Mesendoderm (in vitro differentiated cells): ENCODE measurements at regions not wholly inside any gene's neighbourhood (a gene's known extent, or its start where the extent isn't known, plus 50 kb on each side); places are given as distances from the start of the nearest gene placed in this dataset.
A peak's percentile ranks its signal among the peaks of the same experiment; 100 is the strongest.

ENCODE experiments used
- DNase-seq: peaks from one replicate; pipeline ENCODE4 v3.0.0; 2013
- H2AK5ac ChIP-seq: 2 replicates; pipeline ENCODE4 v1.6.1; 2013; ENCODE audit warnings: low read length, inconsistent platforms
- H2BK120ac ChIP-seq: 2 replicates; pipeline ENCODE4 v1.6.1; 2013; ENCODE audit warnings: low read depth, mild to moderate bottlenecking, low read length, moderate library complexity, mixed read lengths
- H2BK15ac ChIP-seq: replicated peaks from 2 replicates; pipeline ENCODE4 v1.6.1; 2013; ENCODE audit warnings: low read depth, mild to moderate bottlenecking, moderate library complexity
- H2BK5ac ChIP-seq: 2 replicates; pipeline ENCODE4 v1.6.1; 2013; ENCODE audit warnings: low read length, inconsistent platforms
- H3K18ac ChIP-seq: 2 replicates; pipeline ENCODE4 v1.6.1; 2013; ENCODE audit warnings: mild to moderate bottlenecking, low read length, mixed read lengths
- H3K23ac ChIP-seq: one replicate; pipeline ENCODE4 v1.6.1; 2013; ENCODE audit warnings: low read length
- H3K27ac ChIP-seq: 2 replicates; pipeline ENCODE4 v1.5.1; 2013; ENCODE audit warnings: low read depth, mild to moderate bottlenecking, inconsistent platforms, low read length, moderate library complexity
- H3K27me3 ChIP-seq: 2 replicates; pipeline ENCODE4 v1.6.1; 2013; ENCODE audit warnings: low read length, control low read depth, mild to moderate bottlenecking, inconsistent platforms; ENCODE audit not compliant: insufficient read depth, poor library complexity
- H3K36me3 ChIP-seq: 2 replicates; pipeline ENCODE4 v1.6.1; 2013; ENCODE audit warnings: low read length, inconsistent platforms; ENCODE audit not compliant: control insufficient read depth, insufficient read depth
- H3K4ac ChIP-seq: one replicate; pipeline ENCODE4 v1.6.1; 2013; ENCODE audit warnings: low read depth, mild to moderate bottlenecking, low read length, moderate library complexity
- H3K4me1 ChIP-seq: 2 replicates; pipeline ENCODE4 v1.6.1; 2013; ENCODE audit warnings: low read depth, low read length, inconsistent platforms; ENCODE audit not compliant: control insufficient read depth
- H3K4me2 ChIP-seq: 2 replicates; pipeline ENCODE4 v1.6.1; 2013; ENCODE audit warnings: low read length
- H3K4me3 ChIP-seq: 2 replicates; pipeline ENCODE4 v1.5.1; 2013; ENCODE audit warnings: mild to moderate bottlenecking, low read length
- H3K56ac ChIP-seq: one replicate; pipeline ENCODE4 v1.6.1; 2013; ENCODE audit warnings: low read length
- H3K79me1 ChIP-seq: 2 replicates; pipeline ENCODE4 v1.6.1; 2013; ENCODE audit warnings: low read length, inconsistent platforms
- H3K79me2 ChIP-seq: 2 replicates; pipeline ENCODE4 v1.6.1; 2013; ENCODE audit warnings: mild to moderate bottlenecking, low read length; ENCODE audit not compliant: control insufficient read depth, insufficient read depth
- H3K9ac ChIP-seq: 2 replicates; pipeline ENCODE4 v1.6.1; 2013; ENCODE audit warnings: low read length, inconsistent platforms
- H4K5ac ChIP-seq: one replicate; pipeline ENCODE4 v1.6.1; 2013; ENCODE audit warnings: low read length
- H4K8ac ChIP-seq: one replicate; pipeline ENCODE4 v1.6.1; 2013; ENCODE audit warnings: low read depth, mild to moderate bottlenecking, control low read depth, low read length, moderate library complexity
- WGBS: extraction: QIAGEN DNeasy Blood & Tissue Kit; methylation state at CpG from one replicate; pipeline ENCODE4 v1.1.7; 2013; ENCODE audit warnings: low lambda C conversion rate, missing lambda C conversion rate; ENCODE audit not compliant: insufficient coverage; ENCODE audit errors: extremely low coverage; 5-methylcytosine and 5-hydroxymethylcytosine counted together

GRCh38 chr15:25072857-25073476 is 118.2 kb downstream of the SNRPN start:
- Histone ChIP-seq H3K23ac (no peak overlapping the region), H3K4ac (no peak overlapping the region), H2BK120ac (no peak overlapping the region), H3K36me3 (peaks cover 76% of the 10 kb centered on the region), H4K8ac (no peak overlapping the region), H3K27ac (no peak overlapping the region), H3K27me3 (no peaks in the 10 kb centered on the region), H3K79me1 (no peaks in the 10 kb centered on the region), H3K18ac (no peak overlapping the region), H3K4me2 (no peak overlapping the region), H2AK5ac (no peak overlapping the region), H3K4me3 (peak overlapping the region; percentile 34), H3K56ac (no peak overlapping the region), H3K79me2 (peaks cover 7% of the 10 kb centered on the region), H3K9ac (no peak overlapping the region), H2BK5ac (no peak overlapping the region), H4K5ac (no peak overlapping the region), H3K4me1 (no peaks in the 10 kb centered on the region), H2BK15ac (no peak overlapping the region)
- no peak for DNase-seq
- no CpG with 5 or more reads among the region's 11 CpGs for WGBS

- no peak for DNase-seq
- no peak overlapping the region for H4K5ac ChIP-seq
- no peak overlapping the region for H3K4me3 ChIP-seq
- H3K23ac ChIP-seq = no peak overlapping the region
- no peaks in the 10 kb centered on the region for H3K27me3 ChIP-seq
- no peak overlapping the region for H4K8ac ChIP-seq
- H3K4me2 ChIP-seq = no peak overlapping the region
- peaks cover 6% of the 10 kb centered on the region for H3K79me2 ChIP-seq
- peaks cover 33% of the 10 kb centered on the region for H3K36me3 ChIP-seq
- WGBS = no CpG with 5 or more reads among the region's 8 CpGs
- H2BK120ac ChIP-seq = no peak overlapping the region
- no peak overlapping the region for H3K56ac ChIP-seq
- H3K4ac ChIP-seq = no peak overlapping the region
- H3K4me1 ChIP-seq = no peaks in the 10 kb centered on the region
- no peak overlapping the region for H2AK5ac ChIP-seq
- no peak overlapping the region for H3K27ac ChIP-seq
- no peak overlapping the region for H2BK5ac ChIP-seq
- H3K79me1 ChIP-seq = peaks cover 7% of the 10 kb centered on the region
- no peak overlapping the region for H3K18ac ChIP-seq
- H3K9ac ChIP-seq = no peak overlapping the region
- no peak overlapping the region for H2BK15ac ChIP-seq
Measured at GRCh38 chr15:25087137-25087536, 132.3 kb downstream of the SNRPN start.

GRCh38 chr15:25088261-25088790 is 133.5 kb downstream of the SNRPN start:
- Histone ChIP-seq H3K56ac (no peak overlapping the region), H3K27ac (no peak overlapping the region), H3K4me3 (no peak overlapping the region), H3K36me3 (peaks cover 34% of the 10 kb centered on the region), H2BK15ac (no peak overlapping the region), H3K9ac (no peak overlapping the region), H3K23ac (no peak overlapping the region), H3K4me2 (no peak overlapping the region), H4K5ac (no peak overlapping the region), H3K18ac (no peak overlapping the region), H3K79me2 (peaks cover 5% of the 10 kb centered on the region), H3K4ac (no peak overlapping the region), H2BK120ac (no peak overlapping the region), H2BK5ac (no peak overlapping the region), H2AK5ac (no peak overlapping the region), H3K4me1 (no peaks in the 10 kb centered on the region), H3K79me1 (peaks cover 6% of the 10 kb centered on the region), H4K8ac (no peak overlapping the region), H3K27me3 (no peaks in the 10 kb centered on the region)
- no CpG with 5 or more reads among the region's 8 CpGs for WGBS
- no peak for DNase-seq

GRCh38 chr15:25089577-25089976 is 134.8 kb downstream of the SNRPN start:
- no peak overlapping the region for H3K56ac ChIP-seq
- H3K4ac ChIP-seq = no peak overlapping the region
- H3K4me2 ChIP-seq = no peak overlapping the region
- peaks cover 5% of the 10 kb centered on the region for H3K79me2 ChIP-seq
- H3K4me1 ChIP-seq = no peaks in the 10 kb centered on the region
- DNase-seq = no peak
- no peak overlapping the region for H3K27ac ChIP-seq
- no peak overlapping the region for H2BK15ac ChIP-seq
- no peak overlapping the region for H2BK120ac ChIP-seq
- WGBS = no CpG with 5 or more reads among the region's 8 CpGs
- no peak overlapping the region for H3K4me3 ChIP-seq
- H2AK5ac ChIP-seq = no peak overlapping the region
- H3K18ac ChIP-seq = no peak overlapping the region
- H2BK5ac ChIP-seq = no peak overlapping the region
- no peak overlapping the region for H4K5ac ChIP-seq
- H3K27me3 ChIP-seq = no peaks in the 10 kb centered on the region
- no peak overlapping the region for H4K8ac ChIP-seq
- H3K79me1 ChIP-seq = peaks cover 6% of the 10 kb centered on the region
- H3K36me3 ChIP-seq = peaks cover 36% of the 10 kb centered on the region
- H3K9ac ChIP-seq = no peak overlapping the region
- H3K23ac ChIP-seq = no peak overlapping the region

GRCh38 chr15:25090073-25090733 is 135.4 kb downstream of the SNRPN start:
- peaks cover 35% of the 10 kb centered on the region for H3K36me3 ChIP-seq
- H3K27ac ChIP-seq = no peak overlapping the region
- no peak overlapping the region for H3K23ac ChIP-seq
- no peak overlapping the region for H4K8ac ChIP-seq
- no peak overlapping the region for H2BK15ac ChIP-seq
- H3K56ac ChIP-seq = no peak overlapping the region
- no peaks in the 10 kb centered on the region for H3K4me1 ChIP-seq
- H3K4me2 ChIP-seq = no peak overlapping the region
- H2BK5ac ChIP-seq = no peak overlapping the region
- no peak overlapping the region for H2AK5ac ChIP-seq
- H3K18ac ChIP-seq = no peak overlapping the region
- peaks cover 3% of the 10 kb centered on the region for H3K79me2 ChIP-seq
- H4K5ac ChIP-seq = no peak overlapping the region
- no peak overlapping the region for H3K9ac ChIP-seq
- H2BK120ac ChIP-seq = no peak overlapping the region
- H3K4ac ChIP-seq = no peak overlapping the region
- H3K4me3 ChIP-seq = no peak overlapping the region
- no CpG with 5 or more reads among the region's 8 CpGs for WGBS
- DNase-seq = no peak
- peaks cover 6% of the 10 kb centered on the region for H3K79me1 ChIP-seq
- no peaks in the 10 kb centered on the region for H3K27me3 ChIP-seq
